Type B pancreatic cell (in vitro differentiated cells): ENCODE measurements at regions not wholly inside any gene's neighbourhood (a gene's known extent, or its start where the extent isn't known, plus 50 kb on each side); places are given as distances from the start of the nearest gene placed in this dataset.
"Not testable (repeated sequence)": the region's sequence is repeated elsewhere in the genome, so short reads cannot be mapped to it uniquely, and the experiment has no call there.

Experiments
- DNase-seq: peaks from one replicate; pipeline ENCODE4 v3.0.0; 2021; ENCODE audit warnings: mixed read lengths; ENCODE audit not compliant: unreplicated experiment; ENCODE audit errors: extremely low spot score
- H3K27ac Mint-ChIP-seq: 2 replicates; pipeline ENCODE4 v1.8.0; 2021; ENCODE audit warnings: mild to moderate bottlenecking, mixed read lengths
- H3K27me3 Mint-ChIP-seq: 2 replicates; pipeline ENCODE4 v1.8.0; 2021; ENCODE audit warnings: mixed read lengths
- H3K36me3 Mint-ChIP-seq: 2 replicates; pipeline ENCODE4 v1.8.0; 2021; ENCODE audit warnings: mixed read lengths
- H3K4me1 Mint-ChIP-seq: one replicate; pipeline ENCODE4 v1.8.0; 2021; ENCODE audit warnings: mixed read lengths; ENCODE audit not compliant: unreplicated experiment
- H3K4me3 Mint-ChIP-seq: 2 replicates; pipeline ENCODE4 v1.8.0; 2021; ENCODE audit warnings: mild to moderate bottlenecking, mixed read lengths
- H3K9me3 Mint-ChIP-seq: 2 replicates; pipeline ENCODE4 v1.8.0; 2021; ENCODE audit warnings: mixed read lengths
- TF ChIP-seq, protein P1 (sequence below): fragments of 200-600 bp; sonication (generic); conservative IDR thresholded peaks from 2 replicates; pipeline ENCODE4 v1.5.0; 2021; ENCODE audit warnings: antibody characterized with exemption, mild to moderate bottlenecking

DNA sequence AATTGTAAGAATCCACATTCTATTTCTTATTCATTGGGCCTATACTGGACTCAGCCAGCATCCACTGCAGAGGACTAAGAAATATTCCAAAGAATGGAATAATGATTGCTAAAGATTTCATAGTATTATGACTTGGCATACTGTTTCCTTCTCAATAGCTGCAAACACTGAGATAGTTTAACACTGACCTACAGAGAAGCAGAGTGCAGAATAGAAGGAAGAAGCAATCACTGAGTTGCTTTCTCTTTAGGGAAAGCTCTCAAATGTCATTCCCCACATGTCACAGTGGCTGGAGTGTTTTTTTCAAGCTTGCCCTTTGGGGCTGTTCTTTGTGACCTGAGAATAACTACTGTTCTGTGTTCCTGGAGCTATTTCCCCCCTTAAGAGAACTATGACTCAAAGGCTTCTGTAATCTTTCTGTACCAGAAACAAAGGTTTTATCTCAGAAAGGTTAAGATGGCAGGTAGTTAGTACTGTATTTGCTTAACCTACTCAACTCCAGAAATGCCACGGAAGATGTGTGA is 243.6 kb upstream of the LUZP2 start:
- H3K36me3 Mint-ChIP-seq, result no peaks in the 10 kb centered on the region
- no peak overlapping the region for H3K4me3 Mint-ChIP-seq
- TF ChIP-seq, protein P1, sequence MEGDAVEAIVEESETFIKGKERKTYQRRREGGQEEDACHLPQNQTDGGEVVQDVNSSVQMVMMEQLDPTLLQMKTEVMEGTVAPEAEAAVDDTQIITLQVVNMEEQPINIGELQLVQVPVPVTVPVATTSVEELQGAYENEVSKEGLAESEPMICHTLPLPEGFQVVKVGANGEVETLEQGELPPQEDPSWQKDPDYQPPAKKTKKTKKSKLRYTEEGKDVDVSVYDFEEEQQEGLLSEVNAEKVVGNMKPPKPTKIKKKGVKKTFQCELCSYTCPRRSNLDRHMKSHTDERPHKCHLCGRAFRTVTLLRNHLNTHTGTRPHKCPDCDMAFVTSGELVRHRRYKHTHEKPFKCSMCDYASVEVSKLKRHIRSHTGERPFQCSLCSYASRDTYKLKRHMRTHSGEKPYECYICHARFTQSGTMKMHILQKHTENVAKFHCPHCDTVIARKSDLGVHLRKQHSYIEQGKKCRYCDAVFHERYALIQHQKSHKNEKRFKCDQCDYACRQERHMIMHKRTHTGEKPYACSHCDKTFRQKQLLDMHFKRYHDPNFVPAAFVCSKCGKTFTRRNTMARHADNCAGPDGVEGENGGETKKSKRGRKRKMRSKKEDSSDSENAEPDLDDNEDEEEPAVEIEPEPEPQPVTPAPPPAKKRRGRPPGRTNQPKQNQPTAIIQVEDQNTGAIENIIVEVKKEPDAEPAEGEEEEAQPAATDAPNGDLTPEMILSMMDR, result no peak

DNA sequence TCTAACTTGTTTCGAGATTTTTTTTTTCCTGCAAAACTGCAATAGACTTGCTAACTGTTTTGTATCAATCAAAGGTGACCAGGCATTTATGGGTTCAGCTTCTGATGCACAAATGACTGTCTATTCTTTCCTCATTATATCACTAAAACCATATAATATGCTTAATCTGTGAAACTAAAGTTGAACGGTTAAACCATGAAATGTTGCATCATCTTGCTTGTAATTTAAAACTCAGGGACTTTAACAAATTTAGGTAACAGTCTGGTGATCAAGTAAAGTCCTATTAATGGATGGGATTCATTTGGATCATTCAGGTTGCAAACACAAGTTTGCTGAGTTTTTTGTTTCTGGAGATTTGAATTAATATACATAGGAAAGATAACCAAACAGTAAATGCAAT is 232.0 kb upstream of the LUZP2 start:
- Mint-ChIP-seq H3K4me3 (no peak overlapping the region), H3K27ac (no peak overlapping the region), H3K27me3 (no peaks in the 10 kb centered on the region), H3K36me3 (no peaks in the 10 kb centered on the region), H3K4me1 (peaks cover 4% of the 10 kb centered on the region), H3K9me3 (peaks cover 5% of the 10 kb centered on the region)
- DNase-seq, result no peak
- TF ChIP-seq, protein P1, result no peak

More for the DNA sequence above, 243.6 kb upstream of the LUZP2 start:
- Mint-ChIP-seq H3K4me1 (no peaks in the 10 kb centered on the region), H3K27ac (no peak overlapping the region), H3K27me3 (no peaks in the 10 kb centered on the region), H3K9me3 (no peaks in the 10 kb centered on the region)
- no peak for DNase-seq

DNA sequence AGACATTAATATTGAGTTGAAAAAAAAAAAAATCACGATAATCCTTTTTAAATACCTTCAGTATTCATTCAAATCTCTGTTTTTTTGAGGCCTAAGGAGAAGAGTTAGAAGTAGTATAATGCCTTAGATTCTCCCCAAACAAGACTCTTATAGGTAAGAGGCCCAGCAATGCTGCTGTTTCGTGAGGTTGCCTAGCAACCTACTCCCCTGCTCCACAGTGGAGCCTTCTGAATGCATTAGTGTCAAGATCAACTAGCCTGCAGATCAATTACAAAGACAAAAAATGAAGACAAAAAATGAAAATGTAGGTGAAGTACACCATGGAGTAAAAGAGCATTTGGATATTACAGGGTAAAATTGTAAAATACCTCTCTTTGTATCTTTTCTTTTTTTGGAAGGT is 229.8 kb upstream of the LUZP2 start:
- H3K27ac Mint-ChIP-seq, result no peak overlapping the region
- H3K36me3 Mint-ChIP-seq, result no peaks in the 10 kb centered on the region
- DNase-seq, result no peak
- TF ChIP-seq, protein P1, result no peak
- H3K4me3 Mint-ChIP-seq, result no peak overlapping the region
- peaks cover 4% of the 10 kb centered on the region for H3K4me1 Mint-ChIP-seq
- peaks cover 5% of the 10 kb centered on the region for H3K9me3 Mint-ChIP-seq
- no peaks in the 10 kb centered on the region for H3K27me3 Mint-ChIP-seq

DNA sequence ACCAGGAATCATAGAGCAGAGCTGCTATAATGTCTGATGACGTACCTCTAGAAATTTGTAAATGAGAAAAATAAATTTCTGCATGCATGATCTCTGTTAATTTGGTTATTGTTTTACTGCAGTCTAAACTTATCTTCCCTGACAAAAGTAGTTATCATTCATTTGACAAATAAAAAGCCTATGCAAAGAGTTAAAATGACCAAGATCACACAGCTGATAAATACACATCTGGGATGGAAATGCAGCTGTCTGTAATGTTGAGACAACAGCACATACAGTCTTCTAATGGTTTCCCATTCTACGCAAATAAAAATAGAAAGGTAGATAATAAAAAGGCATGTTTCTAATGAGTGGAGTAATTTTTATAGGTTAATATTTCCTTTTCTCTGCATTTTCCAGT is 225.1 kb upstream of the LUZP2 start:
- Mint-ChIP-seq H3K27ac (no peak overlapping the region), H3K4me1 (peaks cover 4% of the 10 kb centered on the region), H3K4me3 (no peak overlapping the region), H3K9me3 (peaks cover 5% of the 10 kb centered on the region), H3K36me3 (no peaks in the 10 kb centered on the region), H3K27me3 (no peaks in the 10 kb centered on the region)
- no peak for DNase-seq
- TF ChIP-seq, protein P1, result no peak

DNA sequence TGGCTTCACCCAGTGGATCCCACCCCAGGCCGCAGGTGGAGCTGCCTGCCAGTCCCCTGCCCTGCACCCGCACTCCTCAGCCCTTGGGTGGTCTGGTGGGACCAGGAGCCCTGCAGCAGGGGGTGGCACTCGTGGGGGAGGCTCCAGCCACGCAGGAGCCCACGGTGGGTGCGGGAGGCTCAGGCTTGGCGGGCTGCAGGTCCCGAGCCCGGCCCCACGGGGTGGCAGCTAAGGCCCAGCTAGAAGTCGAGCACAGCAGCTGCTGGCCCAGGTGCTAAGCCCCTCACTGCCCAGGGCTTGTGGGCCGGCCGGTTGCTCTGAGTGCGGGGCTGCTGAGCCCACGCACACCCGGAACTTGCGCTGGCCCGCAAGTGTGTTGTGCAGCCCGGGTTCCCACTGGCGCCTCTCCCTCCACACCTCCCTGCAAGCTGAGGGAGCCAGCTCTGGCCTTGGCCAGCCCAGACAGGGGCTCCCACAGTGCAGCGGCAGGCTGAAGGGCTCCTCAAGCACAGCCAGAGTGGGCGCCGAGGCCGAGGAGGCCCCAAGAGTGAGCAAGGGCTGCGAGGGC is 222.6 kb upstream of the LUZP2 start:
- H3K27me3 Mint-ChIP-seq, DNase-seq, H3K4me3 Mint-ChIP-seq, H3K4me1 Mint-ChIP-seq, H3K9me3 Mint-ChIP-seq, H3K27ac Mint-ChIP-seq, H3K36me3 Mint-ChIP-seq: not testable (repeated sequence)

DNA sequence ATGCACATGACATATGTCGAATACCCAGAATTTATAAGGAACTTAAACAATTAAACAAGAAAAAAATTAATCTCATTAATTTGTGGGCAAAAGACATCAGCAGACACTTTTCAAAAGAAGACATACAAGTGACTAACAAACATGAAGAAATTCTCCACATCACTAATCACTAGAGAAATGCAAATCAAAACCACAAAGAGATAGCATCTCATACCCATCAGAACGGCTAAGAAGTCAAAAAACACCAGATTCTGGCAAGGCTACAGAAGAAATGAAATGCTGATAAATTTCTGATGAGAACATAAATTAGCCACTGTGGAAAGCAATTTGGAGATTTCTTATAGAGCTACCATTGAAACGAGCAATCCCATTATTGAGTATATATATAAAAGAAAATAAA is 210.6 kb upstream of the LUZP2 start:
- Mint-ChIP-seq H3K4me1 (no peaks in the 10 kb centered on the region), H3K9me3 (no peaks in the 10 kb centered on the region), H3K36me3 (no peaks in the 10 kb centered on the region), H3K27ac (no peak overlapping the region), H3K27me3 (no peaks in the 10 kb centered on the region), H3K4me3 (no peak overlapping the region)
- no peak for DNase-seq
- TF ChIP-seq, protein P1, result no peak
